GM23248 (cell line): ENCODE measurements at regions not wholly inside any gene's neighbourhood (a gene's known extent, or its start where the extent isn't known, plus 50 kb on each side); places are given as distances from the start of the nearest gene placed in this dataset.
"Not testable (repeated sequence)": the region's sequence is repeated elsewhere in the genome, so short reads cannot be mapped to it uniquely, and the experiment has no call there.

Source experiments
- EZH2 ChIP-seq: fragments of 200-600 bp; sonication (generic); IDR thresholded peaks from 2 replicates; pipeline ENCODE4 v1.6.1; 2018; ENCODE audit warnings: antibody characterized with exemption, mild to moderate bottlenecking; ENCODE audit not compliant: insufficient read depth, poor library complexity, severe bottlenecking
- EZH2phosphoT487 ChIP-seq: fragments of 200-600 bp; sonication (generic); IDR thresholded peaks from 2 replicates; pipeline ENCODE4 v1.6.1; 2018; ENCODE audit warnings: antibody characterized with exemption, moderate library complexity, mild to moderate bottlenecking, low read depth; ENCODE audit not compliant: insufficient read depth

- not testable (repeated sequence) for TF ChIP-seq EZH2phosphoT487, EZH2
These were observed 406.0 kb downstream of the TFAP2B start for GRCh38 chr6:51224580-51225240.
